Gastroesophageal sphincter (tissue), 4 donors: ENCODE measurements at regions not wholly inside any gene's neighbourhood (a gene's known extent, or its start where the extent isn't known, plus 50 kb on each side); places are given as distances from the start of the nearest gene placed in this dataset.

Experiments
- ATAC-seq: fragments of 150-250 bp; one replicate; pipeline ENCODE4 v1.9.1; 2016; ENCODE audit warnings: mild to moderate bottlenecking, moderate library complexity
- H3K27ac ChIP-seq, 4 donors: fragments of 200-600 bp; sonication (generic) in 3 of 4; 1 replicate in 3 of 4; 2 replicates in 1 of 4; pipeline ENCODE4 v1.5.1; 2016 to 2019
- H3K27me3 ChIP-seq: fragments of 200-600 bp; sonication (generic); one replicate; pipeline ENCODE4 v1.5.1; 2019
- H3K36me3 ChIP-seq, 2 donors: fragments of 200-600 bp; sonication (generic); one replicate each; pipeline ENCODE4 v1.5.1; 2019; ENCODE audit warnings: control low read depth in 1 of 2
- H3K4me1 ChIP-seq, 3 donors: fragments of 200-600 bp; sonication (generic); 1 replicate in 2 of 3; 2 replicates in 1 of 3; pipeline ENCODE4 v1.5.1; 2016 to 2019; ENCODE audit warnings: control low read depth in 2 of 3
- H3K4me3 ChIP-seq, 2 donors: fragments of 200-600 bp; sonication (generic); one replicate each; pipeline ENCODE4 v1.5.1; 2019; ENCODE audit warnings: mild to moderate bottlenecking in 1 of 2, moderate library complexity in 1 of 2
- H3K9me3 ChIP-seq, 3 donors: fragments of 200-600 bp; sonication (generic); one replicate each; pipeline ENCODE4 v1.5.1; 2017 to 2019; ENCODE audit warnings: control low read depth in 2 of 3
- CTCF ChIP-seq, 4 experiments: fragments of 200-600 bp in 2 of 4; fragments of 450-650 bp in 2 of 4; sonication (generic) in 1 of 4; IDR thresholded peaks; one replicate each; pipeline ENCODE4 v1.5.1; 2017 to 2019; ENCODE audit warnings: antibody characterized with exemption in 4 of 4, mild to moderate bottlenecking in 2 of 4, moderate library complexity in 2 of 4
- EP300 ChIP-seq: sonication (generic); formaldehyde crosslinking; IDR thresholded peaks from one replicate; pipeline ENCODE4 v1.6.1; 2017; ENCODE audit warnings: antibody characterized with exemption, mild to moderate bottlenecking
- POLR2A ChIP-seq, 2 donors: fragments of 450-650 bp; IDR thresholded peaks; one replicate each; pipeline ENCODE4 v1.6.1; 2017; ENCODE audit warnings: antibody characterized with exemption in 2 of 2, mild to moderate bottlenecking in 2 of 2, moderate library complexity in 1 of 2
- POLR2AphosphoS5 ChIP-seq: sonication (generic); formaldehyde crosslinking; IDR thresholded peaks from one replicate; pipeline ENCODE4 v1.6.1; 2017; ENCODE audit warnings: antibody characterized with exemption
- WGBS, 2 donors: methylation state at CpG; one replicate each; pipeline ENCODE4 v1.1.5; 2018; ENCODE audit warnings: low coverage in 1 of 2; 5-methylcytosine and 5-hydroxymethylcytosine counted together

GRCh38 chr10:78865931-78866717 lies 202.6 kb upstream of the ZMIZ1 start:
- no peak overlapping the region for H3K4me3 ChIP-seq
- peaks cover 0 to 13% (median 7%) of the 10 kb centered on the region in 3 donors for H3K4me1 ChIP-seq
- no peak for TF ChIP-seq EP300
- no peak for TF ChIP-seq POLR2A (IDR thresholded peaks at IDR 0.05)
- no peak for TF ChIP-seq POLR2AphosphoS5
- no peak for TF ChIP-seq CTCF (IDR thresholded peaks at IDR 0.05)
- no peak for ATAC-seq
- no peaks in the 10 kb centered on the region for H3K9me3 ChIP-seq
- H3K27me3 ChIP-seq, result no peaks in the 10 kb centered on the region
- no peaks in the 10 kb centered on the region for H3K36me3 ChIP-seq
- WGBS, 2 donors, result 95% methylated on average over 7 of the region's 12 CpGs; no CpG with 5 or more reads in 1 of the 2 donors
- H3K27ac ChIP-seq, result no peak overlapping the region

DNA sequence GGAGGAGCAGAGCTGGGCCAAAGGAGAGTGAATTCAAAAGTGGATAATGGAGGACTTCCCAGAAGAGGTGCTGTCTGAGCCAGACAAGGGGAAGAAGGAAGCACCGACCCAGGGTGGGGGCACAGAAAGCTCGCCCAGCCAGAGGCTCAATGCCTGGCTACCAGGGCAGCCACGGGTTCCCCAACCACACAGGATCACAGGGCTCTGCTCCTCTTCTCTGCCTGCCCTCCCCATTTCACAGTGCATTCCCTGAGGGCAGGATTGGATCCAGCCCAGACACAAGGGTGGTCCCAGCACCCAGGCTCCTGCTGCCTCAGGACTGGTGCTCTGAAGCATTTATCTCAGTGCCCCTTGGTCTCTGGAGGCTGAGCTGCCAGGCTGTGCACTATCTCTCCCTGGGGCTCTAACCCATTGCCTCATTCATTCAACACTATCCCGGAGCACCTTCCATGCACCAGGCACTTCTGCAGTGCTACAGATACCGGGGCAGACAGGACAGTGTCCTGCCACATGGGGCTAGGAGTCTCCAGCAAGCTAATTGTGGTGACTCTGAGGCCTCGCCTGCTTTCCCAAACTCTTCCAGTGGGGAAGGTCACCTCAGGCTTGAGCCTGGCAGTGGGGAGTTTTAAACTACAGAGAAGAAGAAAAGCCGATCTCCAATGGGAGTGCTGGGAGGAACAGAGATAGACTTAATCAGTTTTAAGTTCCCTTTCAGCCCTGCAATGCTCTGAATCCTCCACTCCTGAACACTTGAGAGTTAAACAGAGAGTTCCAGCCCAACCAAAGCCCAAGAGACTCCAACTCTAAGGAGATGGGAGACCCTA lies 201.8 kb upstream of the ZMIZ1 start:
- Histone ChIP-seq H3K4me3 (no peak overlapping the region), H3K9me3 (no peaks in the 10 kb centered on the region), H3K4me1 (peaks cover 0 to 13% (median 7%) of the 10 kb centered on the region in 3 donors), H3K27ac (no peak overlapping the region), H3K36me3 (no peaks in the 10 kb centered on the region), H3K27me3 (no peaks in the 10 kb centered on the region)
- 100% methylated on average over 2 to 3 of the region's 7 CpGs for WGBS, 2 donors
- ATAC-seq, result no peak
- TF ChIP-seq POLR2AphosphoS5 (no peak), POLR2A (IDR thresholded peaks at IDR 0.05) (no peak), CTCF (IDR thresholded peaks at IDR 0.05) (no peak), EP300 (no peak)

- WGBS, 2 donors, result 90 to 100% methylated on average over 1 to 2 of the region's 4 CpGs
- Histone ChIP-seq H3K27me3 (no peaks in the 10 kb centered on the region), H3K9me3 (no peaks in the 10 kb centered on the region), H3K27ac (no peak overlapping the region), H3K4me3 (no peak overlapping the region), H3K4me1 (peaks cover 0 to 13% (median 7%) of the 10 kb centered on the region in 3 donors), H3K36me3 (no peaks in the 10 kb centered on the region)
- TF ChIP-seq CTCF (IDR thresholded peaks at IDR 0.05) (no peak), POLR2A (IDR thresholded peaks at IDR 0.05) (no peak)
- ATAC-seq, result no peak
These were observed 201.2 kb upstream of the ZMIZ1 start for GRCh38 chr10:78867555-78867939.

GRCh38 chr10:78868048-78868447 lies 200.7 kb upstream of the ZMIZ1 start:
- Histone ChIP-seq H3K27ac (no peak overlapping the region), H3K9me3 (no peaks in the 10 kb centered on the region), H3K27me3 (no peaks in the 10 kb centered on the region), H3K4me1 (peaks cover 0 to 16% (median 7%) of the 10 kb centered on the region in 3 donors), H3K36me3 (no peaks in the 10 kb centered on the region), H3K4me3 (no peak overlapping the region)
- no CpG with 5 or more reads among the region's 3 CpGs for WGBS, 2 donors
- TF ChIP-seq POLR2A (IDR thresholded peaks at IDR 0.05), result no peak
- TF ChIP-seq EP300, result no peak
- TF ChIP-seq CTCF (IDR thresholded peaks at IDR 0.05), result no peak
- TF ChIP-seq POLR2AphosphoS5, result no peak
- no peak for ATAC-seq
